GM20431 (cell line): ENCODE measurements at regions not wholly inside any gene's neighbourhood (a gene's known extent, or its start where the extent isn't known, plus 50 kb on each side); places are given as distances from the start of the nearest gene placed in this dataset.

ENCODE experiments used
- in situ Hi-C: fragments of 300-500 bp; cut with MseI, MboI; formaldehyde crosslinking; loops from one replicate; pipeline ENCODE4 v1.15.0; 2020; ENCODE audit warnings: low sequenced_read_pairs; ENCODE audit not compliant: unreplicated experiment

DNA sequence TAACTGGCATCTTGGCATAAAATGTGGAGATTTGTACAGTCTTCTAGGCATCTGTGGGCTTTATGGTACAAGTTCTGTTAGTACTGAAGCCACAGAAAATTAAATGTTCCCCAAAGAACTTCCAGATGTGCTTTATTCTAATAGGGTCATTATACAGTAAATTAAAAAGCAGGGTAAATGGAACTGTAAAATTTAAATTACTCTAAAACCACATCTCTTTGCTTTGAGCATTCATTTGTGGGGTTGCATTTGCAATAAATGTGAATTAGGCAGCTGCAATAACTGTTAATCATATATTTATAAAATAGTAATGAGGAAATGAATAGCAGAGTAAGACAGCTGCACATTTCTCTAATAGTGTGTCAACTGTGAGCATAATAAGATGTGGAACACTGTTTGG is 151.5 kb downstream of the BUB3 start:
- in situ Hi-C loops: no loop called here

DNA sequence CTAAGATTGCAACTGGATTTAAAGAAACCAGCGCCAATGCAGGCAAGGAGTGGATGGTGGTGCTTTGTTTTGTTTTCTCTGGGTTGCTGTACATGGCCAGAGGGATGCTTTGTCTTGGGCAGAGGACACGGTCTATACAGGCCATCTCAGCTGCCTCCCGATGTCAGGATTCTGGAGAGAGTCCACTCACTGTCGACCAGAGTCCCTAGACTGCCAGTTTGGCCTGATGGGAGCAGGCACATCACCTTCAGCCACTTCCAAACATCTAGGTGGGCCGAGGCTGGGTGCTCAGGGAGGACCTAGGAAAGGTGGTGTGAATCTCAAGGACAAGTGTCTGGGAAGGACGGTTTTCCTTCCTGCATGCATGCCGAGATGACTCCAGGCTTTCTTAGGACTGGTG is 152.1 kb downstream of the BUB3 start:
- in situ Hi-C loops: no loop called here

DNA sequence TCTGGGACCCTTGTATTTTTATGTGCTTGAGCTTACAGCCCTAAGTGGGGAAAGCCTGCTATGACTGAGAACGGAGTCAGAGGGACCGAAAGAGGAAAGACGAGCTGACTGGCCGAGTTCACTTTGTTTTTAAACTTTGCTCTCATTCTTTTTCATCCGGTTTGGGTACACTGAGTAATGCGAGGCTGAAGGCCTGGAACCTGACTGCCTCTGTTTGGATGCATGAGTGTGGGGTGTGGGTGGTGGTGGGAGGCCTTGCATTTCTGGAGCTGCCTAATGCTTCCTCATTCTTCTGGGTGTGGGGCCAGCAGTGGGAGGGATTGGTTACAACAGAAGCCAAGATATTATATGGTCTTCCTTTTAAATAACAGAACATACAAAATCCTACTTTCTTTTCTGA is 155.5 kb downstream of the BUB3 start:
- in situ Hi-C loops: no loop called here

DNA sequence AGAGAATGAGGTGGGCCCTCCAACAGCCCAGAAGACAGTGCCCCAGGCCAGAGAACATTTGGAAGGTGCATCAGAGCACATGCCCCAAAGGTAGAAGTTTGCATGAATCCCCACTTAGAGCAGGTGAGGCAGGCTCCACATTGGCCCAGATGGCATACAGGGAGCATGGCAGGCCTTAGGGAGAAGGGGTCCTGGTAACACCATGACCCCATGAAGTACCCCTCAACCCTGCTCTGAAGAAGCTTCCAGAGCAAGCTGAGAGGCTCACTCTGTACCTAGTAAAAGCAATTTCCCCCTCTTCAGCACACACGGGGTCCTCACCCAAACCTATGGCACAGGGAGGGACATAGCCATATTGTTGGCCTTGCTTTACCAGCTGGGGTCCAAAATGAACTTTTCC is 162.6 kb downstream of the BUB3 start:
- in situ Hi-C loops: no loop called here

DNA sequence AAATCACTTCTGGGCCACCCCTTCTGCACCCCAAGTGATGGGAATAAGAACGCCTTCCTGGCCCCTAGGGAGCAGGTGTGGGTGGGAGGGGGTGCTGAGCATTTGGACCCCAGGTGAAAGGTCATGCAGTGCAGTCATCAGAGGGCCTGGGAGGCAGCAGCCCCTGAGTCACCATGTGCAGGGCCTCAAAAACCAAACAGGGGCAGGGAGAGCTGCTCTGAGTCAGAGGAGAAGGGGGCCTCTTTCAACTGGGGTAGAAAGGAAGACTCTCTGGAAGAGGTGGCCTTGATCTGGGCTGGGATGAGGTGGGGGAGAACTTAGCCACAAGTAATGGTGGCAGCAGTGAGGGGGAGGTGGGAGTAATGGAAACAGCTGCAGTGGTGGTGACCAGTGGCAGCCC is 164.3 kb downstream of the BUB3 start:
- in situ Hi-C loops: no loop called here

DNA sequence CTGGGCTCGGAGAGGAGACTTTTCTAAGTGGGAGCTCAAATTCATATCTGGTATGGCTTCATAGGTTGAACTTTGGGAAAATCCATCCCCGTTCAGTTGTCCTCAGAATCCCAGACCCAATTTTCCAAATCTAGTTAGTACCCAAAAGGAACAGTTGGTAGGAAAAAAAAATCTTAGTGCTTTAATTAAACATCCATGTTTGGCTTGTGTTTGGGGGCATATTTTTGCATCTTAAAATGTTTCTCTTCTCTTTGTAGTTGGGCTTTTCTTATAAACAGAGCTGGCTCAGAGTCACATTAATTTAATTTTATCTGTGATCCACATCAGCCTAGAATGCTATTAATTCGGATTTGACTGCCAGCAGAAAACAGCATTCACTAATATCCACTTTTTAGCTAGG is 165.9 kb downstream of the BUB3 start:
- in situ Hi-C loops: no loop called here

DNA sequence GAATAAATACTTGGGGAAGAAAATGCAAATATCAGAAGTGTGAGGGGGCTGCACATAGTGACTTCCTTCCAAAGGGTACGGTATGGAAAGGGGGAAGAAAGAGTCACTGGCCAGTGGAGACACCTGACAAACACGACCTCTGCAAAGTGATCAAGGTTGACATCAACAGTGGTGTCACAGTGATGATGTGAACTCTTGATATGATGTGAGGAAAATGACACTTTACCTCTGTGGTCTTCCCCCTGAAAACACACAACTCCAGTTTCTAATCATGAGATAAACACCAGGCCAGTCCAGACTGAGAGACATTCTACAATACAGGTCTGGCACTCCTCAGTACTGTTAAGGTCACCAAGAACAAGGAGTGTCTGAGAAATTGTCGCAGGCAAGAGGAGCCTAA is 169.7 kb downstream of the BUB3 start:
- in situ Hi-C loops: no loop called here

DNA sequence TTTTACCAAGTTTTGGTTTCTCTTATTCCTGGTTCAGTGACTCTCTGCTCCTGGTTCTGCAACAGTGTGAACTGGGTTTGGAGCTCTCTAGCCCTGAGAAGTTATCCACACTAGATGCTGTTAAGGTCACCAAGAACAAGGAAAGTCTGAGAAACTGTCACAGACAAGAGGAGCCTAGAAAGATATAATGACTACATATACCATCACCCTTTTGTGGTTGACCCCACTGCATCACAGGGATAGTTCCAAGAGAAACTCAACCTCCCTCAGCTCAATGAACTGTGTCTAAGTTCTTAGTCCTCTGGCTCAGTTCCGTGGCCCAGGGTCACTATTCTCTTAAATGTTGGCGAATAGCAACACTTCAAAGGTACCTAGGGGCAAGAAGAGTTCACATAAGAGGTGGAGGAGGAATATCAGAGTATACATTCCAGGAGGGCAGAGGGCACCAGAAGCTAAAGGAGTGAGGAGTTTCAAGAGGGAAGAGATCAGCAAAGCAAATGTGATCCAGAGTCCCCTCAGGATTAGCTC is 171.5 kb downstream of the BUB3 start:
- in situ Hi-C loops: no loop called here

DNA sequence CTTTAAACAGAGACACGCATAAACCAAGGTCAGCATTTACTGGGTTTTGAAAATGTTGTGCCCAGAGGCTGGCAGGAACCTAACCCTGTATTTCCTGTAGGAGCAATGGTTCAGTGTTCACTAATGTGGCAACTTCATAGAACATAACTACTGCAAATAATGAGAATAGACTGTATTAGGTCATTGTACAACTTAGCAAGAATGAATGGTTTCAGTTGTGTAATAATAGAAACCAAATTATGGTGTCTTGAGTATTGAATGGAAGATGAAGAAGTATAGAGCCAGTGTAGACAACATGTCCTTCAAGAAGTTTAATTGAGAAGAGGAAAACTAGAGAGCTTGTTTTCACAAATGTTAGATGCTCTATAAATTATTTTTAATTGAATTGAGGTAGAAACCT is 172.5 kb downstream of the BUB3 start:
- in situ Hi-C loops: no loop called here

DNA sequence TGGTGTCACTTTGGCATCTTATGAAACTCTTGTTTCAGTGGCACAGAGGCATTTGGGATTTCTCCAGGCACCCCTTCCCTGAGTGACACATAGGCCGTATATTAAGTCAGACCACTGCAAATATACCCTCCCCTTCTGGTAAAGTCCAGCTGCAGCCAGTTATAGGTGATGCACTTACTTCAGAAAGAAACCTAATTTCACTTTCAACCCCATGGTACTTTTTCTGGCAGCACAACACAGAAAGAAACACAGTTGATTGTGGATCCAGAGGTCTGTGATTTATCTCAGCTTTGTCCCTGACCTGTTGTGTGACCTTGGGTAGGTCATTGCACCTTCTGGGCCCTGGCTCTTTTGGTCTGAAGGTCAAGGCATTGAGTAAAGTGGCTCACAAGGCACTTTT is 173.2 kb downstream of the BUB3 start:
- in situ Hi-C loops: no loop called here

DNA sequence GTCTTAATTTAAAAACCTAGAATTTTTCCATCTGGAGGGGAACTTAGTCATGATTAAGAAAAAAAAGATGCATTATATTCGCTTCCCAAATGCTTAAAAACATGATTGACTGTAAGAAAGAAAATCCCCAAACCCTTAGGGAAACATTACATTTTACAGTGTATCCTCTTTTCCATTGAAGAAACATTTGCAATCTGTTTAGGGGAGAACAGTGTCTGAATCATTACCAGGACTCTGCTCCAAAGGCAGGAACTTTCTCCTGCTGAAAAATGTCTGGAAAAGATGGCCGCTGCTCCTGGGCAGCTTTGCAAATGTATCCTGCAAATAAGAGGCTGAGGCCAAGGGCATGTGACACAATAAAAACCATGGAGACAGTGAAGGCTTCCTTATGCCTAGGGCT is 173.7 kb downstream of the BUB3 start:
- in situ Hi-C loops: no loop called here

DNA sequence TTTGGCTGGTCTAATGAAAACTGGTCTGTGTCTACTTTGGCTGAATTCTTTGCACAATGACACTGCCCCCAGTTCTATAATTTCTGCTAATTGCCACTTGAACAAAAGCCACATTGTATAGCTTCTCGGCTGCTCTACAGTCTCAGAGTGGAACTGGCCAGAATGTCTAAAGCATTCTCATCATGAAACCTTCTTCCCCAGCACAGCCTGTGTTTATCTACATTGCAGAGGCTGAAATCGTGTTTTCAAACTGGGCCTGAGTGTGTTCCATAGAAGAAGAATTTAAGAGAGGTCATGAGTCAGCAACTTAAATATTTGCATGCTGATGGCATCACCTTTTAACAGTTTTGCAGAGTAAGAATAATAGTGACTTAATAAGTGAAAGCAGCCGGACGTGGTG is 177.2 kb downstream of the BUB3 start:
- in situ Hi-C loops: no loop called here

DNA sequence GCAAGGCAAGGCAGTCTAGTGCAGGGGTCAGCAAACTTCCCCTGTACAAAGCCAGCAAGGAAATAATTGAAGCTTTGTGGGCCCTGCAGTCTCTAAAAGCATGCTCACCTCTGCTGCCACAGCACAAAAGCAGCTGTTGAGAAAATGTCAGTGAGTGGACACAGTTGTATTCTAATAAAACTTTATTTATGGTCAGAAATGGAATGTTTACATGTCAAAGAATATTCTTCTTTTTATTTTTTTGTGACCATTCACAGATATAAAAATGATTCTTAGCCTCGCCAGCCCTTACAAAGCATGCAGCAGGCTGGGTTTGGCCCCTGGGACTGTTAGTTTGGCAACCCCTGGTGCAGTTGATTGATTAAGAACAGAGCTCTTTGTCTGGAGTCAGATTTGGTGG is 192.4 kb downstream of the BUB3 start:
- in situ Hi-C loops: no loop called here

DNA sequence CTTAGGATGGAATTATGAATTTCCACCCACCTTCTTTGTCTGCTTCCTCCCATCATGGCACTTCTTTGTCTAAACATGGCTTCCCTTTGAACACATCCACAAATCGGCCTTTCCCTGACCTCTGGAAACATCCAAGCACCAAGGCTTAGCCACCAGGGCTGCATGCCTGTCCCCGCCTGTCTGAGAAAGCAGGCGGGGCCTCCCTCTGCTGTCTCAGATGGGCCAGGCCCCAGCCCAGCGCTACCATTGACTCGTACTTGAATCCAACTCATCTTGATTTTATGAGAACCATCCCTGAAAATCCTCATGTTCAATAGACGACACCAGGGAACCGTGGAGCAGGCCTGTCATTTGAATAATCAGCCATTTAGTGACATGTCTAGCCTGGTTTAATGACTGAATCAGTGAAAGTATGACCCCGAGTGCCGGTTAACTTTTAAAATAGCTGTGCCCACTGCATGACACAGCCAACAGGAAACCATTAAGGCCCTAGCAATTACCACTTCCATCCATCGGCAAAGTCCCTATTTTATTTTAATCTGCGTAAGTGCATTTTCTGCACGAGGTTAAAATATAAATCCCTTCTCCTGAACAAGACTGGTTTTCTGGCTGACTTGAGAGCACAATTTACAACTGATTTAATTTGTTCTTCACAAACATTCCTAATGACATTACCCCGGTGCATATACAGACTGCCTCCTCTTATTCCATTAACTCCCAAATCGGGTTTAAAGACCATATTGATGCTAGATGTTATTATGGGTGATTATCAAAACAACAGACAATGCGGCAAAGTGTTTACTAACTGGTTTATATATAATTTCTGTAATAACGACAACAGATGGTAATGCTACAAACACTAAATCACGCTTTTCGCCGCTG is 194.7 kb downstream of the BUB3 start:
- in situ Hi-C loops: no loop called here

DNA sequence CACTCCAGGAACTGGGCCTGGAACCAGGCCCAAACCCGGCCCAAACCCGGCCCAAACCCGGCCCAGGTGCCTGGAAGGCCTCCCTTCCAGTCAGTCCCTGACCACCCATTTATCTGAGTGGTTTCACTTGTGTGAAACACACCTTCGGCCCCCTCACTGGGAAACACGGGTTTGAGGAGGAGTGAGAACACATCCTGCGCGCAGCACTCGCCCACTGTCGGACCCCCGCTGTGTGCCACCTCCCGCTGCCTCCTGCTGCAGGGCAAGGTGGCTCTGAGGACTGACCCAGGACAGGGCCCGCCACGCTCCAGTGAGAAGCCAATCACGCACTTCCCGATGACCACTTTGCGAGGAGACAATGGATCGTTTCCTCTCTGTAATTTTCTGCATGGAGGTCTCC is 197.5 kb downstream of the BUB3 start:
- in situ Hi-C loops: no loop called here

DNA sequence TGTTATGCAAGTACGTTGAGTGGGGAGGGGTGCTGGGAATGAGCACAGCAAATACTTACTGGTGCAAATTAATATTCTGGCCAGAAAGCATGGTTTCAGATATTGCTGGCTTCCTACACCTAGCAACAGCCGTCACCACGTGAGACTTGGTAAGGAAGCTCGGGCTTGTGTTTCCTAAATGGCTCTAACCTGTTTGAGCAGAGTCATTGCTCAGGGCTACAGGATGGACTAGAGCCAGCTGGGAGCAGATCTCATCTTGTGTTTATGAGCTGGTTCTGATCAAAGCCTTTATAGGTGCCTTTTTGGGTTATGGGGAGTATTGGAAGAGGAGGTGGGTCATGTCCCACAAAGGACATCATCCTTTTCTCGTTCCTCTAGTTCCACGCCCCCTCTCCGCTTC is 200.3 kb downstream of the BUB3 start:
- in situ Hi-C loops: no loop called here

DNA sequence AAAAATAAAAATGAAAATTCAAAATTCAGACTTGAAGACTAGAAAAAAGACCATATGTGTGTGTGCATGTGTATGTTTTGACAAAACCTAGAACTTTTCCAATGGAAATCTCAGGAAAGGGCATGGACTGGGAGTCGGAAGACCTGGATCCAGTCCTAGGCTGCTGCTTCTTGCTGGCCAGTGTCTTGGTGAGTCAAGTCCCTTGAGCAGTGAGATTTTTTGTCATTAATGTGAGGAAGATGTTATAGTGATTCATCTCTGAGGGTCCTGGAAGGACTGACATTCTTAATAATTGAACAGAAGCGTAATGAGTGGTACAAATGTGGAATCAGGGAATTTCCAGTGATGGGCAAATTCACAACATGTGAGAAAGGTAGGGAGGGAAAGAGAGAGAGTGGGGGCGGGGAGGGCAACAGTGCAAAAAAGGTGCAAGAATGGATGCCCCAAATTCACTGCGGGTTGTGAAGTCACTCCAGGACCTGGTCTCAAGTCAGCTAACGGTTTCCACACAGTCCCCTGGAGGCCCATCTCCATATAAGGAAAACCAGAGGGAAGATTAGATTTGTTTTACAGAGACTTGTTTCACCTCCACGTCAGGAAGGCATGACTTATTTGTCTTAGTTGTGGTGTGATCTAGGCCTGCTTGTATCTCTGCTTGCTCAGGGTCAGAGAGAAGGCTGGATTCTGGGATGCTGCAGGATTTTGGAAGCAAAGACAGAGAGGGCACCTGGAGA is 201.7 kb downstream of the BUB3 start:
- in situ Hi-C loops: no loop called here

DNA sequence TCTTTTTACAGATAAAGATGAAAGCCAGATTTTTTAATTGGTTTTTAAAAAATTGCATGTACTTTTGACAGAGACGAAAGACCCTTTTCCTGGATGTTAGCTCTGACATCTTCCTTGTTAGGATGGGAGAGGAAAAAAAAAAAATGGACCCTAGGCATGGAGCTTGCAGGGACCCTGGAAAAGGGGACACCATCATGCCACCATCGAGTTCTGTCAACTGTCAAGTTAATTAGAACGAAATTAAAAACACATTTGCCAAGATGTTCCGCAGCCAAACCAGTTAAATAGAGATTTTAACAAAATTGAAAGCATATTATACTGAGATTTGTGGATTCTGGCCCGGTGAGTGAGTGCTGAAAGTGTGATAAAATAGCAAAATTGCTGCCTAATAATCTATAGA is 202.6 kb downstream of the BUB3 start:
- in situ Hi-C loops: no loop called here

DNA sequence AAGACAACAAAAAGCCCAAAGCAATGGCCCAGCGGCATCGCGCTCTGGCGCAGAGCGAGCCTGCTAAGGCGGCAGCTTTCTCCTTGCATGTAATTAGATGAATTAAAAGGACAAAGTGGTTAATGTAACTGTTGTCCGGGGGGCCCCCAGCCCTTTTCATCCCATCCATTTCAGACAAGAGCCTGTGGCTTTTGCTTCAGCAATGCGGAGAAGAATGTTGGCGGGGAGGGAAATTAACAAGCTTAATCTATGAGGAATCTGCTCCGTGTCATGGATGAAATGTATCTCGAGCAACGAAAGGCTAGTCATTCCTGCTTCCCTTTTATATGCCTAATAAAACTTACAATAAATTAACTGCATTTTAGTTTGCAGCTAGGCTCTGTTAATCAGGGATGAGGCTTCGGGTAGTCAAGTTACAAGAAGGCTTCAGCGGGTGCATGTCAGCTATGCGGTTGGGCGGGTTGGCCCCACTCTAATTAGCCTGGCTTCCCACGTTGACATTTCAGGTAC is 203.3 kb downstream of the BUB3 start:
- in situ Hi-C loops: no loop called here

DNA sequence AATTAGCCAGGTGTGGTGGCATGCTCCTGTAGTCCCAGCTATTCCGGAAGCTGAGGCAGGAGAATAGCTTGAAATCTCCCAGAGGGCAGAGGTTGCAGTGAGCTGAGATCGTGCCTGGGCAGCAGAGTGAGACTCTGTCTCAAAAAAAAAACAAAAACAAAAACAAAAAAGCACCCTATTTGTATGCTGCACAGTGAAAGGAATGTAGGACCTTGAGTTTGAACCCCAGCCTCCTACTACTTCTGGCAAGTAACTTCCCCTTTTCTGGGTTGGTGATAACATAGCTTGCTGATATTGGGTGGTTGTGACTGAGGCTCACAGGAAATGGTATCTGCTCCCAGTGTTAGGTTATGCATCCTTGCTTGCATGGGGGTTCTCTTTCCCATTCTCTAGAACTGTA is 205.3 kb downstream of the BUB3 start:
- in situ Hi-C loops: no loop called here

DNA sequence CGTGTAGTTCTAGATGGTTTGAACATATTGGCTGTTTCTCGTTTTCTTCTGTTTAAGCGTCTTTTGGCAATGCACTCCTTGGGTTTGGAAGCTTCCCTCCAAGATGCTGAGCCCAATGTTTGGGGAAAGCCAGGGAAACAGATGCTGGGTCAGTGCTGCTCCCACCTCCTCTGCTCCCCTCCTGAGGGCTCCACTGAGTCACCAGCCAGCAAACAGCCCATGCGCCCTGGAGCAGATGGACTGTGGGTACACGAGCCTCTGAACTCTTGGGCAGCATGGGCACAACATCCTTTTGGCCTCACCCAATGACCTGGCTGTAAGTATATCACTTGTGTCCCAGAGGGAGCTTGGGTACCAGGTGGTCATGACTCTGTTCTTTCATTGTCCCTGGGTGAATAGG is 207.6 kb downstream of the BUB3 start:
- in situ Hi-C loops: no loop called here
